GM13977 (cell line): ENCODE measurements at regions not wholly inside any gene's neighbourhood (a gene's known extent, or its start where the extent isn't known, plus 50 kb on each side); places are given as distances from the start of the nearest gene placed in this dataset.

Experiments
- DNase-seq: peaks from one replicate; pipeline ENCODE4 v3.0.0; 2012; ENCODE audit warnings: low spot score
- in situ Hi-C: fragments of 300-500 bp; cut with MboI; formaldehyde crosslinking; loops from one replicate; pipeline ENCODE4 v1.12.0; 2022; ENCODE audit warnings: low sequenced_read_pairs, low pct_unique_long_range_greater_than_20kb, mixed read lengths, inconsistent platforms; ENCODE audit not compliant: unreplicated experiment
- TF ChIP-seq, protein P1 (sequence below): IDR thresholded peaks from 2 replicates; pipeline ENCODE4 v1.5.1; 2012; ENCODE audit warnings: mild to moderate bottlenecking, control low read depth; ENCODE audit not compliant: insufficient read depth; ENCODE audit errors: extremely low read depth, missing control alignments

DNA sequence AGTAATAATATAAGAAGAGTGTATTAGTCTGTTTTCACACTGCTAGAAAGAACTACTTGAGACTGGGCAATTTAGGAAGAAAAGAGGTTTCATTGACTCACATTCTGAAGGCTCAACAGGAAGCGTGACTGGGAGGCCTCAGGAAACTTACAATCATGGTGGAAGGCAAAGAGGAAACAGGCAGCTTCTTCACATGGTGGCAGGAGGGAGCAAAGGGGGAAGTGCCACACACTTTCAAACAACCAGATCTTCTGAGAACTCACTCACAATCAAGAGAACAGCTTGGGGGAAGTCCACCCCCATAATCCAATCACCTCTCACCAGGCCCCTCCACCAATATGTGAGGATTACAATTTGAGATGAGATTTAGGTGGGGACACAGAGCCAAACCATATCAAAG is 212.5 kb upstream of the HDAC9 start:
- in situ Hi-C loops: no loop called here
- TF ChIP-seq, protein P1, sequence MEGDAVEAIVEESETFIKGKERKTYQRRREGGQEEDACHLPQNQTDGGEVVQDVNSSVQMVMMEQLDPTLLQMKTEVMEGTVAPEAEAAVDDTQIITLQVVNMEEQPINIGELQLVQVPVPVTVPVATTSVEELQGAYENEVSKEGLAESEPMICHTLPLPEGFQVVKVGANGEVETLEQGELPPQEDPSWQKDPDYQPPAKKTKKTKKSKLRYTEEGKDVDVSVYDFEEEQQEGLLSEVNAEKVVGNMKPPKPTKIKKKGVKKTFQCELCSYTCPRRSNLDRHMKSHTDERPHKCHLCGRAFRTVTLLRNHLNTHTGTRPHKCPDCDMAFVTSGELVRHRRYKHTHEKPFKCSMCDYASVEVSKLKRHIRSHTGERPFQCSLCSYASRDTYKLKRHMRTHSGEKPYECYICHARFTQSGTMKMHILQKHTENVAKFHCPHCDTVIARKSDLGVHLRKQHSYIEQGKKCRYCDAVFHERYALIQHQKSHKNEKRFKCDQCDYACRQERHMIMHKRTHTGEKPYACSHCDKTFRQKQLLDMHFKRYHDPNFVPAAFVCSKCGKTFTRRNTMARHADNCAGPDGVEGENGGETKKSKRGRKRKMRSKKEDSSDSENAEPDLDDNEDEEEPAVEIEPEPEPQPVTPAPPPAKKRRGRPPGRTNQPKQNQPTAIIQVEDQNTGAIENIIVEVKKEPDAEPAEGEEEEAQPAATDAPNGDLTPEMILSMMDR: no peak
- DNase-seq: no peak

DNA sequence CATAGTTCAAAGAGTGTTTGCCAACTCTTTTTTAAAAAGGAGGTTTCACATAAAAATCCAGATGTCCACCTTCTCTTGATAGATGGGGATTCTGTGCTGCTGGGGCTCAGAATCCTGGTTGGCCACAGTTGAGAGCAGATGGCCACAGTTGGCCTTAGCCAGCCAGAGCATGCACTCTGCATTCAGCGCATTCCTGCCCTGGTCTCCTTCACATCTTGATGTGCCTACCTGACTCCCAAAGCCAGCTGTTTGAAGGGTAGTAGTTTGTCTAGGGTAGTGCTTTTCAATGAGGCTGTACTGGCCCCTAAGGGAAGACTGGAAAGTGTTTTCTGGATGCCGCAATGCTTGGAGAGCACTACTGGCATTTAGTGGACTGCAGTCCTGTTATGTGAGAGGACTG is 208.1 kb upstream of the HDAC9 start:
- TF ChIP-seq, protein P1: no peak
- DNase-seq: no peak

DNA sequence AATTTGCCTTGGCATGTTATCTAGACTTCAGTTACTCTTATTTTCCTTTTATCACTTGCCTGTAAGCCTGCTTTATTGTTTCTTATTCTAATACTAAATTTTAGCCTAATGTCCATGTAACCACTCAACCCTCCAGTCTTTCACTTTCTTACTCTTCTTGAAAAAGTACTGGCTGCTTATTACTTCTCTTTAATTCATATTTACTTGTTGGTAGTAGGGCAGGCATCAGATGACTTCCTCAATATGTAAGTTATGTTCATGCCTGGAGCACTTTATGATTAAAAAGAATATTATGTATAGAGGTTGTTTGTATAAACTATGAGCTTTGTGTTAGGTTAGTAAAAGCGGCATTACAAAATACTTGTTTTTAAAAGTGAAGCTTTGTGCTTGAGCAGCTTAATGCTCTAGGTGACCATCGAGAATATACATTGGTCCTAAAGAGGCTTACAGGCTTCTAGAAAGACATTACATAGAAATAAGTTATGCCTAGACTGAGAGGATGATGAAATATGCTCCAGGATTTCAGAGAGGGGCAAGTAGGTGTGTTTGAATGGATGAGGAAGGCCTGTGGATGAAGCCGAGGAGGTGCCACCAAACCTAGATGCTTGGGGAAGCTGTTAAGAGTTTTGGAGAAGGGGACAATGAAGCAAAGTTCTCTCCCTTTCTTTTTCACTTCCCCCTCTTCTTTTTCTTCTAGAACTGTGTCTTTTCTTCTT is 207.1 kb upstream of the HDAC9 start:
- in situ Hi-C loops: no loop called here
- DNase-seq: no peak
- TF ChIP-seq, protein P1: no peak

More for the DNA sequence above, 208.1 kb upstream of the HDAC9 start:
- in situ Hi-C loops: no loop called here

DNA sequence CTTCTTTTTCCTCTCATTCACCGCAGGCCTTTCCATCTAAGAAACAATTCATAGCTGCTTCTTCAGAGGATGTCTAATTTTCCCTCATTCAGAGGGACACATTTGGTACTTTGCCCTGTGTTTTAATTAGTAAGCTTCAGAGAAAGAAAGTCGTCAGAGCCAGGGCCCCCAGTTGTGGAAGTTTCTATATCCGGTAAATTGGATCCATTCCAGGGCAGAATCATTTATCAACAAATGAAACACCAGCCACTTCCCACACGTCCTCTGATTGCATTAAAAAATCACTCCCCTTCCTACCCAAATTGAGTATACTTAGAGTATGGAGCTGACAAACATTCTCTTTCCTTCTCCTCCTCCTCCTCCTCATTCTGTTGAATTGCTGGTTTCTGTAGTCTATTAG is 205.8 kb upstream of the HDAC9 start:
- in situ Hi-C loops: no loop called here
- no peak for DNase-seq
- TF ChIP-seq, protein P1: no peak

DNA sequence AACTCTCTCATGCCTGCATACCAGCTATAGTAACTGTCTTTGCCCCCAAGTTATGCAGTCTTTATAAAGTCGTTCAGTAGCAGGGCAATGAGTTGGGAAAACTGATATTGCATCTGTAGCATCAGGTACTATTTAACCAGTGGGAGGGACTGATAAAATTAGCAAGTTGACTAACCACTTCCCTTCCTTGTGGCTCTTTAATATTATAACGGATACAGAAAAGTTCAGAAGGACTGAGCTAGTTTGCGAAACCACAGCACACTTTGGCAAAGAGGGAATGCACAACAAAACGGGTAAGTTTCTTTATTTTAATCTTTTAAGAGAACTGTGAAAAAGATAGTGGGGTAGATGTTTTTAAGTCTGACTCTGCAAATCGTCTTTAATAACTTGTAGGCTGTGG is 205.3 kb upstream of the HDAC9 start:
- TF ChIP-seq, protein P1: no peak
- in situ Hi-C loops: no loop called here
- DNase-seq: no peak

DNA sequence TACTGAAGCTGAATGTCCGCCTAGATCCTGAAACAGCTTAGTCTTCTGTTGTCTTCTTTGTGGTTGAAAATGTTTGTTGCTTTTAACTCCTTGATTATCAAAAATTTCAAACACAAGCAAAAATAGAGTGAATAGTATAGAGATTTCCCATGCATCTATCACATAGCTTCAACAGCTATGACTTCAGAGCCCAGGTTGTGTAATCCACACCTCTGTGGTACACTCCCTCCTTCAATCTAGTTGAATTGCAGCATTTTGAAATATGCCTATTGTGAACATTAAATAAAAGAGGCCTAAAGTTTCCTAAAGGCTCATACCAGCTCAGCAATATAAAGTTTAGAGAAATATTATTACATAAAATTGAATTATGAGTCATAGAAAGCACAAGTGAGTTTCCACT is 204.7 kb upstream of the HDAC9 start:
- DNase-seq: no peak
- TF ChIP-seq, protein P1: no peak
- in situ Hi-C loops: no loop called here
